HepG2 (cell line): ENCODE measurements at regions not wholly inside any gene's neighbourhood (a gene's known extent, or its start where the extent isn't known, plus 50 kb on each side); places are given as distances from the start of the nearest gene placed in this dataset.

Source experiments
- ATAC-seq: fragments of 200-7000 bp; cut with Tn5 transposase; 3 replicates; pipeline ENCODE4 v1.9.1; 2020; ENCODE audit warnings: mild to moderate bottlenecking, moderate library complexity
- BruUV-seq: library from RNA; stranded (reverse); fragments of 400-500 nt; replicated peaks from 2 replicates; lab custom pipeline; 2021; lab: Mats Ljungman, UMichigan
- CTCF ChIA-PET: fragments of 300-600 bp; formaldehyde crosslinking; extraction: SDS; loops from one replicate; lab custom pipeline; 2021; ENCODE audit warnings: low total read pairs, inconsistent platforms, low intra/inter-chr PET ratio; lab: Yijun Ruan, JAX
- POLR2A ChIA-PET: fragments of 350-600 bp; sonication (Branson Sonifier 250); formaldehyde crosslinking; loops from one replicate; lab custom pipeline; 2020; ENCODE audit warnings: antibody characterized with exemption, inconsistent platforms; lab: Yijun Ruan, JAX
- DNase-seq: peaks from one replicate; pipeline ENCODE4 v3.0.0-alpha.2; 2015; ENCODE audit warnings: low spot score
- FAIRE-seq: peaks from 3 replicates; lab custom pipeline; 2011; peaks lifted over from hg19 to GRCh38; lab: Jason Lieb, UNC
- H2AFZ ChIP-seq: one replicate; pipeline ENCODE4 v1.6.1; 2011; ENCODE audit warnings: low read length, inconsistent platforms
- H3K27ac ChIP-seq: fragments of 300-600 bp; 3 replicates; pipeline ENCODE4 v1.8.0; 2011; ENCODE audit warnings: mixed run types, mild to moderate bottlenecking, mixed read lengths, low read length, inconsistent platforms; ENCODE audit not compliant: insufficient read depth; ENCODE audit errors: extremely low read length
- H3K27me3 ChIP-seq, 2 experiments: fragments of 200-600 bp in 1 of 2; 2 replicates in 1 of 2; 3 replicates in 1 of 2; pipeline versions ENCODE4 v1.6.0 to v1.8.0; 2011; ENCODE audit warnings: low read length in 2 of 2, mild to moderate bottlenecking in 2 of 2, moderate library complexity in 2 of 2, inconsistent platforms in 1 of 2; ENCODE audit not compliant: insufficient read depth in 2 of 2, control insufficient read depth in 1 of 2
- H3K36me3 ChIP-seq, 2 experiments: fragments of 200-600 bp in 1 of 2; replicated peaks in 1 of 2; 2 replicates in 1 of 2; 3 replicates in 1 of 2; pipeline versions ENCODE4 v1.5.1 to v1.8.0; 2011; ENCODE audit warnings: low read length in 2 of 2, inconsistent platforms in 1 of 2; ENCODE audit not compliant: insufficient read depth in 2 of 2, control insufficient read depth in 1 of 2
- H3K4me1 ChIP-seq: 2 replicates; pipeline ENCODE4 v1.5.1; 2012; ENCODE audit warnings: low read length, inconsistent platforms; ENCODE audit not compliant: insufficient read depth
- H3K4me2 ChIP-seq: 2 replicates; pipeline ENCODE4 v1.6.0; 2011; ENCODE audit warnings: low read depth, low read length, inconsistent platforms
- H3K4me3 ChIP-seq, 3 experiments: fragments of 200-600 bp in 1 of 3; sonication (generic), shearing (Covaris generic) in 1 of 3; replicated peaks in 1 of 3; 2 replicates each; pipeline ENCODE4 v1.5.1; 2011 to 2016; ENCODE audit warnings: low read length in 3 of 3, inconsistent platforms in 2 of 3, low read depth in 2 of 3, mild to moderate bottlenecking in 2 of 3, control low read depth in 1 of 3, mixed read lengths in 1 of 3; ENCODE audit not compliant: insufficient read depth in 1 of 3
- H3K79me2 ChIP-seq: one replicate; pipeline ENCODE4 v1.6.1; 2011; ENCODE audit warnings: low read length, inconsistent platforms; ENCODE audit not compliant: insufficient read depth
- H3K9ac ChIP-seq: 2 replicates; pipeline ENCODE4 v1.6.0; 2011; ENCODE audit warnings: mild to moderate bottlenecking, low read depth, low read length, inconsistent platforms; ENCODE audit not compliant: insufficient read depth
- H3K9me3 ChIP-seq: 2 replicates; pipeline ENCODE4 v1.5.1; 2012; ENCODE audit warnings: mild to moderate bottlenecking, low read length
- H4K20me1 ChIP-seq: 2 replicates; pipeline ENCODE4 v1.6.0; 2011; ENCODE audit warnings: inconsistent platforms, mild to moderate bottlenecking, low read length, moderate library complexity; ENCODE audit not compliant: insufficient read depth
- ATF7-NPFF ChIP-seq: sonication (generic); formaldehyde crosslinking; IDR thresholded peaks from 2 replicates; pipeline ENCODE4 v1.8.1; 2023; ENCODE audit warnings: mild to moderate bottlenecking, low read depth, missing genetic modification reagents, moderate library complexity
- BRCA1 ChIP-seq: sonication (generic); formaldehyde crosslinking; IDR thresholded peaks from 2 replicates; pipeline ENCODE4 v1.4.0; 2020; ENCODE audit warnings: missing genetic modification reagents
- SIX1 ChIP-seq: sonication (generic); formaldehyde crosslinking; IDR thresholded peaks from 2 replicates; pipeline ENCODE4 v1.4.0; 2020; ENCODE audit warnings: missing genetic modification reagents, borderline replicate concordance
- ZC3H4 ChIP-seq: sonication (generic); formaldehyde crosslinking; IDR thresholded peaks from 2 replicates; pipeline ENCODE4 v1.4.0; 2020; ENCODE audit warnings: missing genetic modification reagents, borderline replicate concordance
- ZFAT ChIP-seq: sonication (generic); formaldehyde crosslinking; conservative IDR thresholded peaks from 2 replicates; pipeline ENCODE4 v1.8.1; 2023; ENCODE audit warnings: missing genetic modification reagents, inconsistent platforms
- ZFP41 ChIP-seq: sonication (generic); formaldehyde crosslinking; IDR thresholded peaks from 2 replicates; pipeline ENCODE4 v1.4.0; 2020; ENCODE audit warnings: mild to moderate bottlenecking, missing genetic modification reagents, borderline replicate concordance
- ZNF589 ChIP-seq: sonication (generic); formaldehyde crosslinking; conservative IDR thresholded peaks from 2 replicates; pipeline ENCODE4 v1.8.0; 2022; ENCODE audit warnings: mild to moderate bottlenecking, moderate library complexity, missing genetic modification reagents
- ZNF737 ChIP-seq: sonication (generic); formaldehyde crosslinking; IDR thresholded peaks from 2 replicates; pipeline ENCODE4 v1.5.0; 2020; ENCODE audit warnings: missing genetic modification reagents, mild to moderate bottlenecking, borderline replicate concordance
- WGBS: methylation state at CpG from one replicate; pipeline ENCODE4 v1.1.6; 2017; ENCODE audit warnings: low lambda C conversion rate; 5-methylcytosine and 5-hydroxymethylcytosine counted together
- in situ Hi-C: cut with HindIII; loops from 2 replicates; pipeline ENCODE4 v1.10.0; 2017; ENCODE audit warnings: low pct_unique_long_range_greater_than_20kb; ENCODE audit not compliant: extremely low pct_ligation_motif_present
- intact Hi-C: fragments of 100-400 bp; cut with micrococcal nuclease; formaldehyde crosslinking; loops from one replicate; pipeline ENCODE4 v1.10.0; 2022; ENCODE audit not compliant: unreplicated experiment
- TF ChIP-seq, protein P1 (sequence below): sonication (generic); formaldehyde crosslinking; IDR thresholded peaks from 2 replicates; pipeline ENCODE4 v1.5.1; 2020; ENCODE audit warnings: mild to moderate bottlenecking, moderate library complexity, missing genetic modification reagents
- TF ChIP-seq, protein P2 (sequence below): sonication (generic); formaldehyde crosslinking; IDR thresholded peaks from 2 replicates; pipeline ENCODE4 v1.5.0; 2020; ENCODE audit warnings: mild to moderate bottlenecking, missing genetic modification reagents, borderline replicate concordance
- TF ChIP-seq, protein P3 (sequence below): sonication (generic); formaldehyde crosslinking; IDR thresholded peaks from 2 replicates; pipeline ENCODE4 v1.8.1; 2023; ENCODE audit warnings: mild to moderate bottlenecking, inconsistent platforms, moderate library complexity, missing genetic modification reagents, borderline replicate concordance

DNA sequence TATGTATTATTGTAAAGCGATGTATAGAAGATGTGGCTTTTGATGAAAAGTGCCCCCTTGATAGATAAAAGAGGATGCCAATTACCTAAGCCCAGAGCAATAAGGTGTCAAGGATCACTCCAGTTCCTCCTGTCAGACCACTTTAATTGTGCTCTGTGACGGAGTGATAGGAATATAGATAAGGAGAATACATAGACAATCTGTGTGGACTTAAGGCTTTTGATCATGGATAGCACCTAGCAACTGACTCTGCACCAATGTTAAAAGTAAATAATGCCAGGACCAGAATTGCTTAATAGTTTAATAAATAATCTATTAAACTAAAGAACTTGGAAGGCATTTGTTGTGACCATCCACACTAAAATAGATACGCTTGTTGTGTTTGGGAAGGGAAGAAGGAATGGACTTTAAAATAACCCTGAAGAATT is 390.7 kb upstream of the ARGLU1 start:
- no peak for ATAC-seq
- H3K9ac ChIP-seq: no peak overlapping the region
- no peak overlapping the region for H3K4me3 ChIP-seq

More for the DNA sequence above, 390.7 kb upstream of the ARGLU1 start:
- no TSS peak for BruUV-seq
- no peak overlapping the region for H3K4me2 ChIP-seq
- H3K27ac ChIP-seq: no peak overlapping the region
- peak; percentile 7 for DNase-seq
- H3K27me3 ChIP-seq: no peaks in the 10 kb centered on the region
- intact Hi-C loops: no loop called here
- CTCF ChIA-PET: no interaction called here
- WGBS: 3% methylated on average over 3 of the region's 3 CpGs
- no peaks in the 10 kb centered on the region for H4K20me1 ChIP-seq
- peaks cover 6% of the 10 kb centered on the region for H3K9me3 ChIP-seq
- in situ Hi-C loops: no loop called here
- no peaks in the 10 kb centered on the region for H3K79me2 ChIP-seq
- H2AFZ ChIP-seq: no peak overlapping the region
- H3K4me1 ChIP-seq: no peaks in the 10 kb centered on the region
- no peaks in the 10 kb centered on the region for H3K36me3 ChIP-seq
- FAIRE-seq: no peak
- TF ChIP-seq ZNF737 (no peak), ZC3H4 (CRISPR knock-in tag) (no peak), BRCA1 (no peak), ZFAT (CRISPR knock-in tag) (no peak), ZFP41 (CRISPR knock-in tag) (no peak), SIX1 (CRISPR knock-in tag) (no peak), ATF7-NPFF (CRISPR knock-in tag) (no peak), ZNF589 (no peak)
- TF ChIP-seq, protein P1, sequence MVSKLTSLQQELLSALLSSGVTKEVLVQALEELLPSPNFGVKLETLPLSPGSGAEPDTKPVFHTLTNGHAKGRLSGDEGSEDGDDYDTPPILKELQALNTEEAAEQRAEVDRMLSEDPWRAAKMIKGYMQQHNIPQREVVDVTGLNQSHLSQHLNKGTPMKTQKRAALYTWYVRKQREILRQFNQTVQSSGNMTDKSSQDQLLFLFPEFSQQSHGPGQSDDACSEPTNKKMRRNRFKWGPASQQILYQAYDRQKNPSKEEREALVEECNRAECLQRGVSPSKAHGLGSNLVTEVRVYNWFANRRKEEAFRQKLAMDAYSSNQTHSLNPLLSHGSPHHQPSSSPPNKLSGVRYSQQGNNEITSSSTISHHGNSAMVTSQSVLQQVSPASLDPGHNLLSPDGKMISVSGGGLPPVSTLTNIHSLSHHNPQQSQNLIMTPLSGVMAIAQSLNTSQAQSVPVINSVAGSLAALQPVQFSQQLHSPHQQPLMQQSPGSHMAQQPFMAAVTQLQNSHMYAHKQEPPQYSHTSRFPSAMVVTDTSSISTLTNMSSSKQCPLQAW (CRISPR knock-in tag): no peak
- TF ChIP-seq, protein P2, sequence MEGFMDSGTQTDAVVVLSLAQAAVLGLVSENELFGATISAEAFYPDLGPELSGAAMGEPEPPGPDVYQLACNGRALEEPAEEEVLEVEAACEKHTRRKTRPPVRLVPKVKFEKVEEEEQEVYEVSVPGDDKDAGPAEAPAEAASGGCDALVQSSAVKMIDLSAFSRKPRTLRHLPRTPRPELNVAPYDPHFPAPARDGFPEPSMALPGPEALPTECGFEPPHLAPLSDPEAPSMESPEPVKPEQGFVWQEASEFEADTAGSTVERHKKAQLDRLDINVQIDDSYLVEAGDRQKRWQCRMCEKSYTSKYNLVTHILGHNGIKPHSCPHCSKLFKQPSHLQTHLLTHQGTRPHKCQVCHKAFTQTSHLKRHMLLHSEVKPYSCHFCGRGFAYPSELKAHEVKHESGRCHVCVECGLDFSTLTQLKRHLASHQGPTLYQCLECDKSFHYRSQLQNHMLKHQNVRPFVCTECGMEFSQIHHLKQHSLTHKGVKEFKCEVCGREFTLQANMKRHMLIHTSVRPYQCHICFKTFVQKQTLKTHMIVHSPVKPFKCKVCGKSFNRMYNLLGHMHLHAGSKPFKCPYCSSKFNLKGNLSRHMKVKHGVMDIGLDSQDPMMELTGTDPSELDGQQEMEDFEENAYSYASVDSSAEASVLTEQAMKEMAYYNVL: no peak
- TF ChIP-seq, protein P3, sequence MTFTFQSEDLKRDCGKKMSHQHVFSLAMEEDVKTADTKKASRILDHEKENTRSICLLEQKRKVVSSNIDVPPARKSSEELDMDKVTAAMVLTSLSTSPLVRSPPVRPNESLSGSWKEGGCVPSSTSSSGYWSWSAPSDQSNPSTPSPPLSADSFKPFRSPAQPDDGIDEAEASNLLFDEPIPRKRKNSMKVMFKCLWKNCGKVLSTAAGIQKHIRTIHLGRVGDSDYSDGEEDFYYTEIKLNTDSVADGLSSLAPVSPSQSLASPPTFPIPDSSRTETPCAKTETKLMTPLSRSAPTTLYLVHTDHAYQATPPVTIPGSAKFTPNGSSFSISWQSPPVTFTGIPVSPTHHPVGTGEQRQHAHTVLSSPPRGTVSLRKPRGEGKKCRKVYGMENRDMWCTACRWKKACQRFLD (CRISPR knock-in tag): no peak
- TF ChIP-seq, all 625 proteins: peak for 0
- POLR2A ChIA-PET: no interaction called here
